SH-SY5Y (cell line): ENCODE measurements at regions not wholly inside any gene's neighbourhood (a gene's known extent, or its start where the extent isn't known, plus 50 kb on each side); places are given as distances from the start of the nearest gene placed in this dataset.

Source experiments
- GATA2 ChIP-seq: IDR thresholded peaks from 2 replicates; pipeline ENCODE4 v1.6.1; 2011; ENCODE audit warnings: mild to moderate bottlenecking, low read depth, low read length
- GATA3 ChIP-seq: IDR thresholded peaks from 2 replicates; pipeline ENCODE4 v1.6.1; 2011; ENCODE audit warnings: low read depth, mild to moderate bottlenecking, low read length, moderate library complexity

GRCh38 chr18:10164271-10165071 is 250.7 kb downstream of the VAPA start:
- TF ChIP-seq GATA3 (no peak), GATA2 (no peak)
